K562 (cell line): ENCODE measurements at regions not wholly inside any gene's neighbourhood (a gene's known extent, or its start where the extent isn't known, plus 50 kb on each side); places are given as distances from the start of the nearest gene placed in this dataset.

Experiments
- ATAC-seq: fragments of 200-7000 bp; cut with Tn5 transposase; 3 replicates; pipeline ENCODE4 v1.9.1; 2020; ENCODE audit warnings: moderate library complexity
- BruUV-seq: library from RNA; stranded (reverse); fragments of 400-500 nt; replicated peaks from 2 replicates; lab custom pipeline; 2021; lab: Mats Ljungman, UMichigan
- CTCF ChIA-PET: fragments of 300-600 bp; formaldehyde crosslinking; extraction: SDS; loops from one replicate; lab custom pipeline; 2021; ENCODE audit warnings: low intra/inter-chr PET ratio; lab: Yijun Ruan, JAX
- POLR2A ChIA-PET: fragments of 300-600, 350-650 bp; sonication (Branson Sonifier 250); formaldehyde crosslinking; extraction: SDS; loops from one replicate; lab custom pipeline; 2021; ENCODE audit warnings: antibody characterized with exemption, inconsistent platforms; lab: Yijun Ruan, JAX
- DNase-seq, 4 experiments: peaks; one replicate each; pipeline versions ENCODE4 v3.0.0 to v3.0.0-alpha.2; 2011 to 2018; ENCODE audit warnings: low spot score in 3 of 4, mixed read lengths in 3 of 4; ENCODE audit errors: extremely low read depth in 1 of 4
- FAIRE-seq: peaks from 2 replicates; lab custom pipeline; 2011; peaks lifted over from hg19 to GRCh38; lab: Jason Lieb, UNC
- H2AFZ ChIP-seq: 2 replicates; pipeline ENCODE4 v1.6.0; 2011; ENCODE audit warnings: low read depth, low read length, control low read depth, inconsistent platforms
- H3K27ac ChIP-seq: fragments of 200-600 bp; 3 replicates; pipeline ENCODE4 v1.8.0; 2011; ENCODE audit warnings: low read depth, mild to moderate bottlenecking, control low read depth, inconsistent platforms, low read length, moderate library complexity, mixed read lengths; ENCODE audit errors: extremely low read depth
- H3K27me3 ChIP-seq, 2 experiments: fragments of 300-600 bp in 1 of 2; 2 replicates in 1 of 2; 3 replicates in 1 of 2; pipeline versions ENCODE4 v1.6.0 to v1.8.0; 2011; ENCODE audit warnings: inconsistent platforms in 2 of 2, low read length in 2 of 2, mild to moderate bottlenecking in 1 of 2, mixed read lengths in 1 of 2, moderate library complexity in 1 of 2; ENCODE audit not compliant: control insufficient read depth in 2 of 2, insufficient read depth in 2 of 2
- H3K36me3 ChIP-seq: fragments of 300-600 bp; 3 replicates; pipeline ENCODE4 v1.8.0; 2011; ENCODE audit warnings: mild to moderate bottlenecking, low read length, inconsistent platforms; ENCODE audit not compliant: control insufficient read depth, insufficient read depth
- H3K4me1 ChIP-seq, 2 experiments: fragments of 200-600 bp in 1 of 2; replicated peaks in 1 of 2; 2 replicates in 1 of 2; 3 replicates in 1 of 2; pipeline versions ENCODE4 v1.5.1 to v1.8.0; 2011; ENCODE audit warnings: inconsistent platforms in 2 of 2, low read length in 2 of 2, mild to moderate bottlenecking in 1 of 2, mixed read lengths in 1 of 2, moderate library complexity in 1 of 2; ENCODE audit not compliant: control insufficient read depth in 2 of 2, insufficient read depth in 2 of 2
- H3K4me2 ChIP-seq: 2 replicates; pipeline ENCODE4 v1.6.1; 2011; ENCODE audit warnings: low read length, control low read depth, inconsistent platforms, mixed read lengths; ENCODE audit not compliant: insufficient read depth
- H3K4me3 ChIP-seq: fragments of 200-600 bp; sonication (generic), shearing (Covaris generic); 2 replicates; pipeline ENCODE4 v1.5.1; 2016; ENCODE audit warnings: control low read depth, inconsistent platforms
- H3K79me2 ChIP-seq: fragments of 200-600 bp; 3 replicates; pipeline ENCODE4 v1.8.0; 2011; ENCODE audit warnings: low read length, inconsistent platforms; ENCODE audit not compliant: control insufficient read depth, insufficient read depth
- H3K9ac ChIP-seq, 2 experiments: 2 replicates each; pipeline versions ENCODE4 v1.6.0 to v1.6.1; 2011; ENCODE audit warnings: low read depth in 2 of 2, low read length in 2 of 2, control low read depth in 1 of 2, inconsistent platforms in 1 of 2, mild to moderate bottlenecking in 1 of 2, mixed read lengths in 1 of 2; ENCODE audit not compliant: insufficient read depth in 1 of 2
- H3K9me1 ChIP-seq: one replicate; pipeline ENCODE4 v1.6.0; 2011; ENCODE audit warnings: inconsistent platforms, mild to moderate bottlenecking, low read length, moderate library complexity; ENCODE audit not compliant: control insufficient read depth, insufficient read depth
- H3K9me3 ChIP-seq: replicated peaks from 2 replicates; pipeline ENCODE4 v1.5.1; 2011; ENCODE audit warnings: low read depth, low read length, inconsistent platforms; ENCODE audit not compliant: control insufficient read depth, insufficient read depth
- H4K20me1 ChIP-seq: replicated peaks from 2 replicates; pipeline ENCODE4 v1.6.1; 2011; ENCODE audit warnings: low read length, inconsistent platforms, mixed read lengths; ENCODE audit not compliant: control insufficient read depth, insufficient read depth
- BCLAF1 ChIP-seq, 2 experiments: fragments of 450-650 bp in 1 of 2; IDR thresholded peaks; 2 replicates each; pipeline ENCODE4 v1.6.1; 2011 to 2017; ENCODE audit warnings: low read depth in 2 of 2, antibody characterized with exemption in 1 of 2, borderline replicate concordance in 1 of 2, low read length in 1 of 2, mild to moderate bottlenecking in 1 of 2, mixed read lengths in 1 of 2; ENCODE audit not compliant: control insufficient read depth in 1 of 2
- CHAMP1 ChIP-seq: fragments of 450-650 bp; IDR thresholded peaks from 2 replicates; pipeline ENCODE4 v1.6.1; 2016; ENCODE audit warnings: mild to moderate bottlenecking
- E2F8 ChIP-seq: fragments of 450-650 bp; IDR thresholded peaks from 2 replicates; pipeline ENCODE4 v1.7.1; 2018; ENCODE audit warnings: mild to moderate bottlenecking, low read depth; ENCODE audit not compliant: partially characterized antibody
- EP400 ChIP-seq: fragments of 450-650 bp; IDR thresholded peaks from 2 replicates; pipeline ENCODE4 v1.6.1; 2017; ENCODE audit warnings: antibody characterized with exemption, mild to moderate bottlenecking, moderate library complexity
- KDM4B ChIP-seq, 2 experiments: fragments of 450-650 bp in 1 of 2; sonication (generic) in 1 of 2; IDR thresholded peaks; 2 replicates each; pipeline ENCODE4 v1.6.1; 2016 to 2017; ENCODE audit warnings: borderline replicate concordance in 2 of 2, antibody characterized with exemption in 1 of 2, low read depth in 1 of 2, mild to moderate bottlenecking in 1 of 2
- L3MBTL2 ChIP-seq: fragments of 450-650 bp; IDR thresholded peaks from 2 replicates; pipeline ENCODE4 v1.6.1; 2016; ENCODE audit warnings: mild to moderate bottlenecking, moderate library complexity
- MLX ChIP-seq, 2 experiments: fragments of 450-650 bp in 1 of 2; sonication (generic) in 1 of 2; formaldehyde crosslinking; conservative IDR thresholded peaks; 2 replicates each; pipeline versions ENCODE4 v1.4.0 to v1.8.1; 2020 to 2022; ENCODE audit warnings: mild to moderate bottlenecking in 1 of 2, missing genetic modification reagents in 1 of 2
- MNT ChIP-seq, 2 experiments: fragments of 450-650 bp; conservative IDR thresholded peaks; 2 replicates each; pipeline ENCODE4 v1.6.1; 2017; ENCODE audit warnings: mild to moderate bottlenecking in 2 of 2, moderate library complexity in 2 of 2
- POLR2G ChIP-seq: fragments of 200-400 bp; formaldehyde crosslinking; IDR thresholded peaks from 2 replicates; pipeline ENCODE4 v1.6.1; 2017; ENCODE audit warnings: low read depth, mild to moderate bottlenecking, antibody characterized with exemption, low read length, moderate library complexity
- SLC30A9 ChIP-seq: fragments of 250-450 bp; sonication (Bioruptor Pico); IDR thresholded peaks from 2 replicates; pipeline ENCODE4 v1.8.0; 2022; ENCODE audit warnings: mild to moderate bottlenecking, moderate library complexity
- WGBS: fragments of 100-300 bp; shearing (Covaris generic); methylation state at CpG from one replicate; pipeline ENCODE4 v1.1.6; 2016; ENCODE audit warnings: low coverage, mixed read lengths; ENCODE audit not compliant: insufficient coverage; ENCODE audit errors: missing lambda C conversion rate; 5-methylcytosine and 5-hydroxymethylcytosine counted together
- in situ Hi-C: fragments of 300-500 bp; cut with MboI; formaldehyde crosslinking; loops from 4 replicates; pipeline ENCODE4 v1.15.0; 2018; ENCODE audit warnings: inconsistent platforms, mixed read lengths
- intact Hi-C: fragments of 100-400 bp; cut with micrococcal nuclease; formaldehyde crosslinking; loops from 2 replicates; pipeline ENCODE4 v1.14.2; 2022

GRCh38 chr22:25362883-25363240 lies 143.4 kb downstream of the CRYBB2 start:
- CTCF ChIA-PET, result no interaction called here
- ATAC-seq, result no peak
- no peak overlapping the region for H3K27ac ChIP-seq
- TF ChIP-seq L3MBTL2, result no peak
- TF ChIP-seq KDM4B (IDR thresholded peaks at IDR 0.05; ENCODE audit: borderline replicate concordance in 2 of 2, low read depth in 1 of 2), result no peak
- no peak for TF ChIP-seq E2F8
- no peak for TF ChIP-seq POLR2G
- TF ChIP-seq CHAMP1, result no peak
- TF ChIP-seq EP400, result no peak
- no peak for TF ChIP-seq MLX (CRISPR knock-in tag; conservative IDR thresholded peaks at IDR 0.05)
- TF ChIP-seq MNT (conservative IDR thresholded peaks at IDR 0.05), result no peak
- TF ChIP-seq SLC30A9 (CRISPR knock-in tag), result no peak
- no peak for TF ChIP-seq BCLAF1 (IDR thresholded peaks at IDR 0.05; ENCODE audit: borderline replicate concordance in 1 of 2, control insufficient read depth in 1 of 2, low read depth in 2 of 2, low read length in 1 of 2)

More at GRCh38 chr22:25362883-25363240, 143.4 kb downstream of the CRYBB2 start:
- H3K79me2 ChIP-seq, result no peaks in the 10 kb centered on the region; the same call in 1 of the 3 replicates
- H3K4me3 ChIP-seq, result no peak overlapping the region
- no peak overlapping the region for H3K4me2 ChIP-seq
- no peak for FAIRE-seq
- no peak overlapping the region for H2AFZ ChIP-seq
- in situ Hi-C loops, result no loop called here
- no TSS peak for BruUV-seq
- H3K9me1 ChIP-seq, result no peaks in the 10 kb centered on the region
- 73% methylated on average over 6 of the region's 11 CpGs for WGBS
- intact Hi-C loops, result loop anchor here (10.0 kb wide), 1 partner anchor 82 kb away; no protein-coding TSS in a partner anchor
- no peaks in the 10 kb centered on the region for H3K9me3 ChIP-seq
- no peak for DNase-seq
- peaks cover 11% of the 10 kb centered on the region for H4K20me1 ChIP-seq
- H3K4me1 ChIP-seq, result peaks cover 0 to 8% of the 10 kb centered on the region in 2 experiments; a peak in 1 of 5 replicates
- POLR2A ChIA-PET, result no interaction called here
- no peak overlapping the region; a peak in 1 of 4 replicates for H3K9ac ChIP-seq
- peaks cover 14% of the 10 kb centered on the region; the same call in 1 of the 3 replicates for H3K36me3 ChIP-seq
- H3K27me3 ChIP-seq, result no peaks in the 10 kb centered on the region
